HG03571 (cell line): ENCODE measurements at regions not wholly inside any gene's neighbourhood (a gene's known extent, or its start where the extent isn't known, plus 50 kb on each side); places are given as distances from the start of the nearest gene placed in this dataset.
"Not testable (repeated sequence)": the region's sequence is repeated elsewhere in the genome, so short reads cannot be mapped to it uniquely, and the experiment has no call there.

Experiments
- ATAC-seq: cut with Tn5 transposase; IDR thresholded peaks from one replicate; pipeline ENCODE4 v1.9.1; 2021; ENCODE audit not compliant: unreplicated experiment

- ATAC-seq: no peak
Measured at GRCh38 chr18:34942276-34942675, 98.9 kb upstream of the MAPRE2 start.

- ATAC-seq: no peak
Measured at GRCh38 chr18:34942975-34943374, 98.2 kb upstream of the MAPRE2 start.

DNA sequence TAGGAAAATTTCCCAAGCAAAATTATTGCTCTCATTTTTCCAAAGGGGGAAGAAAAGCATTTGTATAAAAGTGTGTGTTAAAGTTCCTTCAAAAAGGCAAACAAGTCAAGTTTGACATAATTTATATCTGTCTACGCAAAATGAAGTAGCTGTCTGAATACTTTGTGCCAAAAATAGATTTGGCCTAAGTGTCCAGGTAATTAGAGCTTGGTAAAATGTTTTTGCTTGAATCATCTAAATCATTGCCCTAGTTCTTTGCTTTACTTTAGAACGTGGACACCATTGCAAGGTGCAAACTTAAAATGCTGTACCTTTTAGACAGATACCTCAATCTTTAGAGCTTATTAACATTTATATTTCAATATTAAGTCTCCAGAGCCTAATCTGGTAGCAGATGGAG lies 97.6 kb upstream of the MAPRE2 start:
- no peak for ATAC-seq

GRCh38 chr18:34947711-34948125 lies 93.5 kb upstream of the MAPRE2 start:
- no peak for ATAC-seq

GRCh38 chr18:34951625-34952379 lies 89.4 kb upstream of the MAPRE2 start:
- no peak for ATAC-seq

- ATAC-seq: no peak
Measured at GRCh38 chr18:34953212-34953611, 88.0 kb upstream of the MAPRE2 start.

GRCh38 chr18:34955494-34955893 lies 85.7 kb upstream of the MAPRE2 start:
- not testable (repeated sequence) for ATAC-seq

- no peak for ATAC-seq
Measured at GRCh38 chr18:34956663-34957062, 84.5 kb upstream of the MAPRE2 start.

DNA sequence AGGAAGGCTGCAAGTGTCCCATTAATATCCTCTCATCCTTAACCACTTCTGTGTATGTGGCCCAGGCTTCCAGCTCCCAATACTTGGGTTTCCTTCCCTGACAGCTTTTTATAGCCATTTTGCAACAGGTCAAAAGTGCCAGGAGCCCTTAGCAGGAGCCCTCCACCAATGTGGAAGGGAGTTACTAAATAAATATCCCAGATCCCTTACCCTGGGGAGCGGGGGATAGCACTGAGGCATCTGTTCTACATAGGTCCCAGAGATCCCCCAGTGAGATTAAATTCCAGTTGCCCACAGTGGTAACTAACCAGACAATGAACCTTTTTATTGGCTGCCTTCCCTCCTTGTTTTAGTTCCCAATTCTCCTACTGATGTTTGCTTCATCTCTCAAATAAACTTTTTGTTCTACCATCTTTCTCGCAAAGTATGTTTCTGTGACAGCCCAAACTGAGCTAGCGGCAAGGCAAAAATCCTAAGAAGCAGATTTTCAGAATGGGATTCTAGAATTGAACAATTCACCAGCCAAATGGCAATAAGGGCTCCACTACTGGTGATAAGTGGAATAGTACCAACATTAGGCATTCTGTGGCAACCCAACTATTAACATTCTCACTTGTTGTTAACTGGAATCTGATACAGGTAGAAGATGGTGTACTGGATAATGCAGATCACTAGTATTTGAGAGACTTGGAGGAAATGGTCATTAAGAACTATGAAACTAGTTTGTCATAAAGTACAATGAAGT lies 83.9 kb upstream of the MAPRE2 start:
- ATAC-seq: no peak

GRCh38 chr18:34957864-34958259 lies 83.4 kb upstream of the MAPRE2 start:
- ATAC-seq: no peak

- no peak for ATAC-seq
Measured at GRCh38 chr18:34959211-34959829, 81.9 kb upstream of the MAPRE2 start.

DNA sequence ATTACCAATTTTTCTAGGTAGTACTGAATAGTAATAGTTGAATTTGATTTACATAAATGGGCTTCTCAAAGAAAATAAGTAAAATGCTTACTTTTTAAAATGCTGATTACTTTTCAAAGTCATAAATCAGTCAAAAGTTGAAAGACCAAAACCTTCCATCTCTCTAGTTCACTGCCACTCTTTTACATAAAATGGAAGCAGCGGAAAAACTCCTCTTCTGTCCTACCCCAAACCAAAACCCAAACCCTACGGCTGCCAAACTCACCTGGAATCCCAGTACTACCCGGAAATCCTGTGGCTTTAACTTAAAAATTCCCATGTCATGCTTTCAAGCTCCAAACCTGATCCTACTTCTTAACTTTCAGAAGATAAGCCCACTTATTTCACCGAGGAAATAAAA lies 81.2 kb upstream of the MAPRE2 start:
- ATAC-seq: no peak

DNA sequence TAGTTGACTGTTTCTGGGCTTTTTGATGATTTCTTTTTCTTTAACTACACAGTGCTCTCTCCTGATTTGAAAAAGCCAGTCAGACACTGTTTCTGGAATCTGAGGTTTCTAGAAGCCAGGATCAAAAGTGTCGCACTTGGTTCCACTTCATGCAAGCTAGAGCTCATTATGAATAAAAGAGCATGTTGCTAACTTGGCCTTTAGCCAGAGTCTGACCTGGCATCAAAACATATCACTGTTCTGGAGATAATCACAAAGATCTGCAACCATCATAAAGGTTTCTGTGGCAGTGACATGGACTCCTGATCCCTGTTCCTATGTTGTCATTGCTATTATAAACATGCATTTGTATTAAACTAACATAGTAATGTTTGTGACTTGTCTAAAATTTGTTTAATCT lies 76.1 kb upstream of the MAPRE2 start:
- ATAC-seq: no peak

GRCh38 chr18:34965566-34965965 lies 75.6 kb upstream of the MAPRE2 start:
- ATAC-seq: no peak

DNA sequence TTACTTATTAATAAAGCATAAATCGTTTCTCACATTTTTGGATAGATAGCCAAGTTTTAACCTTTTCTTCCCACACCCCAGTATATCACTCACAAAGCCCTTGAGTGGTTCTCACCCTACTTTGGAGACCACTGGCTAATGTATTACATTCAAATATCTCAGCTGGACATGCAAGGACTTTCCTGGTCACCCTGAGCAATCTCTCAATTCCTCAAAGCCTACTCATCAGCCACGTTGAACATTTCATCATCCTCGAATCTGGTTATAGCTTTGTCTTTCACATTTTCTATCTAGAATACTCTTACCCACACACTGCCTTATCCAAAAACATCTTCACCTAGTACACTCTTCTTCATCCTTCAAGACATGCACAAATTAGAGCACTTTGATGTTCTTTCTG lies 71.1 kb upstream of the MAPRE2 start:
- ATAC-seq: no peak

- no peak for ATAC-seq
Measured at GRCh38 chr18:34971313-34971712, 69.9 kb upstream of the MAPRE2 start.

- ATAC-seq: no peak
Measured at GRCh38 chr18:34972765-34973414, 68.3 kb upstream of the MAPRE2 start.

DNA sequence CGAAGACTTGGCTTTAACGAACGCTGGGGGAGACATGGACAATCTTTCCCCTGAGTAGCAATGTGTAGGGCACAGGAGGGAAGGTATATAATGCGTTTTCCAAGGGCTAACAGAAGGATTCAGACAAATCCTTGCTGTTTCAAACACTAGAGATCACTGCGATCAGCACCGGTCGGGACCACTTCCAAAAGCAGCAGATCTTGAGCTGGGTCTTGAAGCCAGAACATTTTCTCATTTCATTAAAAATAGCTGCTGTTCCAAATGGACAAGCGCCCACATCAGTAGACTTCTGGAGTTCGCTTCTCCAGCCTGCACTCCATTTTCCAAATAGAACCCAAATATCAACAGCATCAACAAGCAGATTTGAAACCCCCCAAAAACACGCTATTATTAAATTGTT lies 65.1 kb upstream of the MAPRE2 start:
- ATAC-seq: no peak

- ATAC-seq: no peak
Measured at GRCh38 chr18:34976534-34976898, 64.7 kb upstream of the MAPRE2 start.

DNA sequence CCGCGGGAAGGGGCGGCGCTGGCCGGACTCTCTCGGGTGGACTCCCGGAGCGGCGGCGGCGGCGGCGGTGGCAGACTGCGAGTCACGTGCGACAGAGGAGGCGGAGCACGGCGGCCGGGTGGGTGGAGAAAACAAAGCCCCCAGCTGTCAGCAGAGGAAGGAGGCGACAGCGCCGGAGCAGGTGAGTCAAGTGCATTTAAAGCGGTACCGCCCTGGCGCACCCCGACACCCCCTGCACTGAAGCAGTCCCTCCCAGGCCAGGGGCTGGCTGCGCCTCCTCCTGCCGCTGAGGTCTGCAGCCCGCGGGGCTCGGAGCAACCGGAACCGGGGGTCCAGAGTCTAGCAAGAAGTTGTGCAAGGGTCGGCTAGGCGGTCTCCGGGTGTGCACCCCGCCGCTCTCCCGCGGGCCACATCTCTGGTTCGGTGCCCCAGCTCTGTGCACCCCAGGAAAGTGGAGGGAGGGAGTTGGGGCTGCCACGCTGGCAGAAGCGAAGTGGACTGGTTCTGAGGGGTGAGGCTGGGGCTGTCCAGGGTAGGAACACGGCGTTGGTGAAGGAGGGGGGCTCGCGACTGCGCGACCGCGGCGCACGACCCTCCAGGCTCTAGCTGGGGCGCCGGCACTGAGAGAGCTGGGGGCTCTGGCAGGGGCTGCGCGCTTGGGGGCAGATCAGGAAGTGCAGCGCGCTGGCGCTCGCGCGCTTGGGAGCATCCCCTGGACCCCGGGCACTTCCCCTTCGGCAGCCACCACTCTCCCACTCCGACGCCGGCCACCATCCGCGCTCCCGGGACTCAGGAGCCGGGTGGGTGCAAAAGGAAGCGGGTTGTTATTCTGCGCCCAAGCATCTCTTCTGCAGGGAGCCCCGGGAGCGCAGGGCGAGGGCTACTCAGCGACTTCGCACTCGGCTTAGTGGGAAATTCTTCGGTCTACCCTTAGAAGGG lies 64.0 kb upstream of the MAPRE2 start:
- peak; percentile 60 for ATAC-seq
